ENCODE measurements at regions not wholly inside any gene's neighbourhood (a gene's known extent, or its start where the extent isn't known, plus 50 kb on each side); places are given as distances from the start of the nearest gene placed in this dataset.

- H3K36me3 ChIP-seq (ENCODE audit: low read length), result no peaks in the 10 kb centered on the region
- no peak for TF ChIP-seq EZH2phosphoT487 (conservative IDR thresholded peaks at IDR 0.05; ENCODE audit: low read length)
- TF ChIP-seq CTCF (IDR thresholded peaks at IDR 0.05; ENCODE audit: insufficient read depth, low read length, poor library complexity, severe bottlenecking), result no peak
- H3K9me2 ChIP-seq (replicated peaks; ENCODE audit: insufficient read depth, low read length), result no peaks in the 10 kb centered on the region
- H3K4me3 ChIP-seq (ENCODE audit: insufficient read depth, low read length, poor library complexity, severe bottlenecking), result no peak overlapping the region
- H4K20me1 ChIP-seq (ENCODE audit: low read depth, low read length), result no peaks in the 10 kb centered on the region
- H3K27ac ChIP-seq (ENCODE audit: low read depth, low read length), result no peak overlapping the region
- no peaks in the 10 kb centered on the region for H3K9me3 ChIP-seq (ENCODE audit: insufficient read depth, low read length)
- no peak overlapping the region for H3K9ac ChIP-seq (ENCODE audit: low read length)
- H2AFZ ChIP-seq (ENCODE audit: low read depth, low read length, severe bottlenecking), result no peak overlapping the region
- H3K4me2 ChIP-seq (ENCODE audit: low read depth, low read length, poor library complexity, severe bottlenecking), result no peak overlapping the region
- H3F3A ChIP-seq (ENCODE audit: insufficient read depth), result no peaks in the 10 kb centered on the region
- H3K27me3 ChIP-seq (ENCODE audit: low read length), result no peaks in the 10 kb centered on the region
- H3K79me2 ChIP-seq (ENCODE audit: insufficient read depth, low read length), result no peaks in the 10 kb centered on the region
Observed at GRCh38 chr1:114334297-114334696, 176.7 kb downstream of the TRIM33 start.

- H3K79me2 ChIP-seq (ENCODE audit: insufficient read depth, low read length), result no peaks in the 10 kb centered on the region
- H3K9me2 ChIP-seq (replicated peaks; ENCODE audit: insufficient read depth, low read length), result no peaks in the 10 kb centered on the region
- H3K36me3 ChIP-seq (ENCODE audit: low read length), result no peaks in the 10 kb centered on the region
- H3F3A ChIP-seq (ENCODE audit: insufficient read depth), result no peaks in the 10 kb centered on the region
- H3K4me2 ChIP-seq (ENCODE audit: low read depth, low read length, poor library complexity, severe bottlenecking), result no peak overlapping the region
- no peaks in the 10 kb centered on the region for H3K27me3 ChIP-seq (ENCODE audit: low read length)
- no peak overlapping the region for H2AFZ ChIP-seq (ENCODE audit: low read depth, low read length, severe bottlenecking)
- H3K9ac ChIP-seq (ENCODE audit: low read length), result no peak overlapping the region
- no peaks in the 10 kb centered on the region for H3K9me3 ChIP-seq (ENCODE audit: insufficient read depth, low read length)
- H3K27ac ChIP-seq (ENCODE audit: low read depth, low read length), result no peak overlapping the region
- H4K20me1 ChIP-seq (ENCODE audit: low read depth, low read length), result no peaks in the 10 kb centered on the region
- no peak overlapping the region for H3K4me3 ChIP-seq (ENCODE audit: insufficient read depth, low read length, poor library complexity, severe bottlenecking)
- TF ChIP-seq EZH2phosphoT487 (conservative IDR thresholded peaks at IDR 0.05; ENCODE audit: low read length), result no peak
- TF ChIP-seq CTCF (IDR thresholded peaks at IDR 0.05; ENCODE audit: insufficient read depth, low read length, poor library complexity, severe bottlenecking), result no peak
Observed at GRCh38 chr1:114333690-114334089, 177.3 kb downstream of the TRIM33 start.

- H3K27me3 ChIP-seq (ENCODE audit: low read length), result no peaks in the 10 kb centered on the region
- H3K27ac ChIP-seq (ENCODE audit: low read depth, low read length), result no peak overlapping the region
Observed at GRCh38 chr1:114331936-114332335, 178.3 kb upstream of the SYT6 start.

More at GRCh38 chr1:114331936-114332335, 178.3 kb upstream of the SYT6 start:
- Histone ChIP-seq H3K9ac (ENCODE audit: low read length) (no peak overlapping the region), H3K9me2 (replicated peaks; ENCODE audit: insufficient read depth, low read length) (no peaks in the 10 kb centered on the region), H4K20me1 (ENCODE audit: low read depth, low read length) (no peaks in the 10 kb centered on the region), H3F3A (ENCODE audit: insufficient read depth) (no peaks in the 10 kb centered on the region), H3K9me3 (ENCODE audit: insufficient read depth, low read length) (no peaks in the 10 kb centered on the region), H3K36me3 (ENCODE audit: low read length) (no peaks in the 10 kb centered on the region), H3K79me2 (ENCODE audit: insufficient read depth, low read length) (no peaks in the 10 kb centered on the region), H3K4me3 (ENCODE audit: insufficient read depth, low read length, poor library complexity, severe bottlenecking) (no peak overlapping the region), H2AFZ (ENCODE audit: low read depth, low read length, severe bottlenecking) (no peak overlapping the region), H3K4me2 (ENCODE audit: low read depth, low read length, poor library complexity, severe bottlenecking) (no peak overlapping the region)
- no peak for TF ChIP-seq EZH2phosphoT487 (conservative IDR thresholded peaks at IDR 0.05; ENCODE audit: low read length)
- no peak for TF ChIP-seq CTCF (IDR thresholded peaks at IDR 0.05; ENCODE audit: insufficient read depth, low read length, poor library complexity, severe bottlenecking)

All from SU-DHL-6 (cell line).